ENCODE measurements at regions not wholly inside any gene's neighbourhood (a gene's known extent, or its start where the extent isn't known, plus 50 kb on each side); places are given as distances from the start of the nearest gene placed in this dataset.
"Not testable (repeated sequence)": the region's sequence is repeated elsewhere in the genome, so short reads cannot be mapped to it uniquely, and the experiment has no call there.

GRCh38 chr2:220353897-220354296 is 726.5 kb downstream of the SLC4A3 start:
- no peaks in the 10 kb centered on the region for H3K27me3 ChIP-seq (ENCODE audit: insufficient read depth, low read length)
- no peaks in the 10 kb centered on the region for H3K36me3 ChIP-seq (ENCODE audit: insufficient read depth, low read length)
- H2AFZ ChIP-seq (ENCODE audit: low read length, unreplicated experiment) = no peak overlapping the region
- no peaks in the 10 kb centered on the region for H3K4me1 ChIP-seq (ENCODE audit: control insufficient read depth, insufficient read depth, low read length, unreplicated experiment)
- H3K4me3 ChIP-seq (ENCODE audit: low read depth, low read length) = no peak overlapping the region
- no peak overlapping the region for H3K27ac ChIP-seq (ENCODE audit: low read depth, low read length)
- no peaks in the 10 kb centered on the region for H3K79me2 ChIP-seq (ENCODE audit: control insufficient read depth, insufficient read depth, low read length, unreplicated experiment)

- H3K27me3 ChIP-seq (ENCODE audit: insufficient read depth, low read length) = no peaks in the 10 kb centered on the region
- no peaks in the 10 kb centered on the region for H3K36me3 ChIP-seq (ENCODE audit: insufficient read depth, low read length)
- H2AFZ ChIP-seq (ENCODE audit: low read length, unreplicated experiment) = no peak overlapping the region
- no peaks in the 10 kb centered on the region for H3K79me2 ChIP-seq (ENCODE audit: control insufficient read depth, insufficient read depth, low read length, unreplicated experiment)
- no peak overlapping the region for H3K27ac ChIP-seq (ENCODE audit: low read depth, low read length)
- no peak overlapping the region for H3K4me3 ChIP-seq (ENCODE audit: low read depth, low read length)
- no peaks in the 10 kb centered on the region for H3K4me1 ChIP-seq (ENCODE audit: control insufficient read depth, insufficient read depth, low read length, unreplicated experiment)
Measured at GRCh38 chr2:220356076-220356475, 728.6 kb downstream of the SLC4A3 start.

- Histone ChIP-seq H3K79me2 (ENCODE audit: control insufficient read depth, insufficient read depth, low read length, unreplicated experiment) (no peaks in the 10 kb centered on the region), H3K27me3 (ENCODE audit: insufficient read depth, low read length) (no peaks in the 10 kb centered on the region), H3K27ac (ENCODE audit: low read depth, low read length) (no peak overlapping the region), H2AFZ (ENCODE audit: low read length, unreplicated experiment) (no peak overlapping the region), H3K4me1 (ENCODE audit: control insufficient read depth, insufficient read depth, low read length, unreplicated experiment) (no peaks in the 10 kb centered on the region), H3K4me3 (ENCODE audit: low read depth, low read length) (no peak overlapping the region), H3K36me3 (ENCODE audit: insufficient read depth, low read length) (no peaks in the 10 kb centered on the region)
Measured at GRCh38 chr2:220365023-220365422, 737.6 kb downstream of the SLC4A3 start.

- Histone ChIP-seq H2AFZ (ENCODE audit: low read length, unreplicated experiment) (no peak overlapping the region), H3K27me3 (ENCODE audit: insufficient read depth, low read length) (no peaks in the 10 kb centered on the region), H3K27ac (ENCODE audit: low read depth, low read length) (no peak overlapping the region), H3K36me3 (ENCODE audit: insufficient read depth, low read length) (no peaks in the 10 kb centered on the region), H3K4me3 (ENCODE audit: low read depth, low read length) (no peak overlapping the region), H3K4me1 (ENCODE audit: control insufficient read depth, insufficient read depth, low read length, unreplicated experiment) (no peaks in the 10 kb centered on the region), H3K79me2 (ENCODE audit: control insufficient read depth, insufficient read depth, low read length, unreplicated experiment) (no peaks in the 10 kb centered on the region)
Measured at GRCh38 chr2:220366765-220367164, 739.3 kb downstream of the SLC4A3 start.

GRCh38 chr2:220370764-220371163 is 743.3 kb downstream of the SLC4A3 start:
- Histone ChIP-seq H2AFZ (ENCODE audit: low read length, unreplicated experiment) (no peak overlapping the region), H3K27me3 (ENCODE audit: insufficient read depth, low read length) (no peaks in the 10 kb centered on the region), H3K79me2 (ENCODE audit: control insufficient read depth, insufficient read depth, low read length, unreplicated experiment) (no peaks in the 10 kb centered on the region), H3K36me3 (ENCODE audit: insufficient read depth, low read length) (no peaks in the 10 kb centered on the region), H3K27ac (ENCODE audit: low read depth, low read length) (no peak overlapping the region), H3K4me3 (ENCODE audit: low read depth, low read length) (no peak overlapping the region), H3K4me1 (ENCODE audit: control insufficient read depth, insufficient read depth, low read length, unreplicated experiment) (no peaks in the 10 kb centered on the region)

GRCh38 chr2:220371211-220371610 is 743.8 kb downstream of the SLC4A3 start:
- no peaks in the 10 kb centered on the region for H3K36me3 ChIP-seq (ENCODE audit: insufficient read depth, low read length)
- no peak overlapping the region for H3K27ac ChIP-seq (ENCODE audit: low read depth, low read length)
- no peak overlapping the region for H2AFZ ChIP-seq (ENCODE audit: low read length, unreplicated experiment)
- no peaks in the 10 kb centered on the region for H3K79me2 ChIP-seq (ENCODE audit: control insufficient read depth, insufficient read depth, low read length, unreplicated experiment)
- H3K4me1 ChIP-seq (ENCODE audit: control insufficient read depth, insufficient read depth, low read length, unreplicated experiment) = no peaks in the 10 kb centered on the region
- no peak overlapping the region for H3K4me3 ChIP-seq (ENCODE audit: low read depth, low read length)
- no peaks in the 10 kb centered on the region for H3K27me3 ChIP-seq (ENCODE audit: insufficient read depth, low read length)

GRCh38 chr2:220373878-220374277 is 746.4 kb downstream of the SLC4A3 start:
- H3K27me3 ChIP-seq (ENCODE audit: insufficient read depth, low read length) = no peaks in the 10 kb centered on the region
- no peak overlapping the region for H2AFZ ChIP-seq (ENCODE audit: low read length, unreplicated experiment)
- H3K4me1 ChIP-seq (ENCODE audit: control insufficient read depth, insufficient read depth, low read length, unreplicated experiment) = no peaks in the 10 kb centered on the region
- no peaks in the 10 kb centered on the region for H3K36me3 ChIP-seq (ENCODE audit: insufficient read depth, low read length)
- H3K27ac ChIP-seq (ENCODE audit: low read depth, low read length) = no peak overlapping the region
- H3K4me3 ChIP-seq (ENCODE audit: low read depth, low read length) = no peak overlapping the region
- no peaks in the 10 kb centered on the region for H3K79me2 ChIP-seq (ENCODE audit: control insufficient read depth, insufficient read depth, low read length, unreplicated experiment)

GRCh38 chr2:220374282-220374681 is 746.9 kb downstream of the SLC4A3 start:
- Histone ChIP-seq H3K27ac (ENCODE audit: low read depth, low read length) (no peak overlapping the region), H3K27me3 (ENCODE audit: insufficient read depth, low read length) (no peaks in the 10 kb centered on the region), H3K79me2 (ENCODE audit: control insufficient read depth, insufficient read depth, low read length, unreplicated experiment) (no peaks in the 10 kb centered on the region), H2AFZ (ENCODE audit: low read length, unreplicated experiment) (no peak overlapping the region), H3K4me1 (ENCODE audit: control insufficient read depth, insufficient read depth, low read length, unreplicated experiment) (no peaks in the 10 kb centered on the region), H3K36me3 (ENCODE audit: insufficient read depth, low read length) (no peaks in the 10 kb centered on the region), H3K4me3 (ENCODE audit: low read depth, low read length) (no peak overlapping the region)

- H2AFZ ChIP-seq (ENCODE audit: low read length, unreplicated experiment) = no peak overlapping the region
- no peak overlapping the region for H3K27ac ChIP-seq (ENCODE audit: low read depth, low read length)
- H3K27me3 ChIP-seq (ENCODE audit: insufficient read depth, low read length) = no peaks in the 10 kb centered on the region
- H3K4me3 ChIP-seq (ENCODE audit: low read depth, low read length) = no peak overlapping the region
- no peaks in the 10 kb centered on the region for H3K79me2 ChIP-seq (ENCODE audit: control insufficient read depth, insufficient read depth, low read length, unreplicated experiment)
- no peaks in the 10 kb centered on the region for H3K36me3 ChIP-seq (ENCODE audit: insufficient read depth, low read length)
- H3K4me1 ChIP-seq (ENCODE audit: control insufficient read depth, insufficient read depth, low read length, unreplicated experiment) = no peaks in the 10 kb centered on the region
Measured at GRCh38 chr2:220377482-220378155, 750.2 kb downstream of the SLC4A3 start.

GRCh38 chr2:220387758-220388157 is 760.3 kb downstream of the SLC4A3 start:
- H2AFZ ChIP-seq (ENCODE audit: low read length, unreplicated experiment); H3K4me3 ChIP-seq (ENCODE audit: low read depth, low read length); H3K27ac ChIP-seq (ENCODE audit: low read depth, low read length); H3K36me3 ChIP-seq (ENCODE audit: insufficient read depth, low read length); H3K79me2 ChIP-seq (ENCODE audit: control insufficient read depth, insufficient read depth, low read length, unreplicated experiment); H3K4me1 ChIP-seq (ENCODE audit: control insufficient read depth, insufficient read depth, low read length, unreplicated experiment); H3K27me3 ChIP-seq (ENCODE audit: insufficient read depth, low read length): not testable (repeated sequence)

- no peak overlapping the region for H3K4me3 ChIP-seq (ENCODE audit: low read depth, low read length)
- H3K36me3 ChIP-seq (ENCODE audit: insufficient read depth, low read length) = no peaks in the 10 kb centered on the region
- no peak overlapping the region for H3K27ac ChIP-seq (ENCODE audit: low read depth, low read length)
- peaks cover 3% of the 10 kb centered on the region for H3K4me1 ChIP-seq (ENCODE audit: control insufficient read depth, insufficient read depth, low read length, unreplicated experiment)
- H2AFZ ChIP-seq (ENCODE audit: low read length, unreplicated experiment) = no peak overlapping the region
- no peaks in the 10 kb centered on the region for H3K27me3 ChIP-seq (ENCODE audit: insufficient read depth, low read length)
- H3K79me2 ChIP-seq (ENCODE audit: control insufficient read depth, insufficient read depth, low read length, unreplicated experiment) = no peaks in the 10 kb centered on the region
Measured at GRCh38 chr2:220393711-220394110, 766.3 kb downstream of the SLC4A3 start.
